Gastrocnemius medialis (tissue), 4 donors: ENCODE measurements at regions not wholly inside any gene's neighbourhood (a gene's known extent, or its start where the extent isn't known, plus 50 kb on each side); places are given as distances from the start of the nearest gene placed in this dataset.

Source experiments
- CTCF ChIP-seq, 5 experiments: fragments of 450-650 bp in 3 of 5; fragments of 200-600 bp in 2 of 5; sonication (generic) in 2 of 5; IDR thresholded peaks in 4 of 5; conservative IDR thresholded peaks in 1 of 5; 1 replicate in 4 of 5; 2 replicates in 1 of 5; pipeline ENCODE4 v1.5.1; 2016 to 2019; ENCODE audit warnings: antibody characterized with exemption in 5 of 5, mild to moderate bottlenecking in 3 of 5, moderate library complexity in 3 of 5
- POLR2A ChIP-seq, 2 donors: fragments of 450-650 bp; IDR thresholded peaks; one replicate each; pipeline ENCODE4 v1.6.1; 2017; ENCODE audit warnings: antibody characterized with exemption in 2 of 2, mild to moderate bottlenecking in 2 of 2, moderate library complexity in 2 of 2

GRCh38 chr17:56737421-56738161, 96.1 kb downstream of the C17orf67 start:
- TF ChIP-seq CTCF (IDR thresholded peaks at IDR 0.05 in 4 of 5, conservative IDR thresholded peaks at IDR 0.05 in 1 of 5) (no peak), POLR2A (IDR thresholded peaks at IDR 0.05) (no peak)
